Ovary (tissue), 7 donors: ENCODE measurements at regions not wholly inside any gene's neighbourhood (a gene's known extent, or its start where the extent isn't known, plus 50 kb on each side); places are given as distances from the start of the nearest gene placed in this dataset.
"Not testable (repeated sequence)": the region's sequence is repeated elsewhere in the genome, so short reads cannot be mapped to it uniquely, and the experiment has no call there.

Experiments
- DNase-seq, 5 donors: peaks; one replicate each; pipeline ENCODE4 v3.0.0-alpha.2; 2019 to 2020
- H3K27ac ChIP-seq, 2 donors: fragments of 200-600 bp; one replicate each; pipeline versions ENCODE4 v1.5.1 to v1.8.0; 2019 to 2022
- H3K27me3 ChIP-seq: fragments of 200-600 bp; one replicate; pipeline ENCODE4 v1.8.0; 2022
- H3K36me3 ChIP-seq: fragments of 200-600 bp; sonication (generic); one replicate; pipeline ENCODE4 v1.5.1; 2019
- H3K4me1 ChIP-seq: one replicate; pipeline ENCODE4 v1.8.1; 2013; ENCODE audit warnings: mild to moderate bottlenecking, moderate library complexity; ENCODE audit not compliant: insufficient read depth
- H3K4me3 ChIP-seq: fragments of 200-600 bp; sonication (generic); one replicate; pipeline ENCODE4 v1.5.1; 2017
- H3K9me3 ChIP-seq, 2 donors: fragments of 200-600 bp in 1 of 2; sonication (generic) in 1 of 2; one replicate each; pipeline versions ENCODE4 v1.5.1 to v1.8.1; 2013 to 2019; ENCODE audit warnings: mild to moderate bottlenecking in 1 of 2, moderate library complexity in 1 of 2
- EP300 ChIP-seq: sonication (generic); formaldehyde crosslinking; IDR thresholded peaks from one replicate; pipeline ENCODE4 v1.6.1; 2017; ENCODE audit warnings: antibody characterized with exemption
- POLR2A ChIP-seq: fragments of 450-650 bp; IDR thresholded peaks from one replicate; pipeline ENCODE4 v1.6.1; 2017; ENCODE audit warnings: antibody characterized with exemption, mild to moderate bottlenecking, moderate library complexity
- WGBS, 3 donors: extraction: QIAGEN DNeasy Blood & Tissue Kit in 1 of 3; methylation state at CpG; one replicate each; pipeline versions ENCODE4 v1.1.5 to v1.1.7; 2013 to 2017; 5-methylcytosine and 5-hydroxymethylcytosine counted together
- intact Hi-C, 4 donors: fragments of 100-400 bp; cut with DNase I; formaldehyde crosslinking; loops; one replicate each; pipeline versions ENCODE4 v1.11.0 to v1.15.1; 2022 to 2023
- TF ChIP-seq, protein P1 (sequence below), 3 donors: fragments of 450-650 bp in 2 of 3; fragments of 200-600 bp in 1 of 3; IDR thresholded peaks; one replicate each; pipeline versions ENCODE4 v1.5.1 to v1.8.0; 2016 to 2022; ENCODE audit warnings: antibody characterized with exemption in 3 of 3, mild to moderate bottlenecking in 1 of 3
- donor health status: DM: no; HTN: no; CAD: no; lungs with moderate emphysema.
- donor health status: DM: no; HTN: no; CAD: no.
- donor health status: Bipolar disorder and iron deficiency.
- donor health status: DM: no; HTN: no; CAD: no.
- donor health status: DM: yes; HTN: yes; CAD: no.

DNA sequence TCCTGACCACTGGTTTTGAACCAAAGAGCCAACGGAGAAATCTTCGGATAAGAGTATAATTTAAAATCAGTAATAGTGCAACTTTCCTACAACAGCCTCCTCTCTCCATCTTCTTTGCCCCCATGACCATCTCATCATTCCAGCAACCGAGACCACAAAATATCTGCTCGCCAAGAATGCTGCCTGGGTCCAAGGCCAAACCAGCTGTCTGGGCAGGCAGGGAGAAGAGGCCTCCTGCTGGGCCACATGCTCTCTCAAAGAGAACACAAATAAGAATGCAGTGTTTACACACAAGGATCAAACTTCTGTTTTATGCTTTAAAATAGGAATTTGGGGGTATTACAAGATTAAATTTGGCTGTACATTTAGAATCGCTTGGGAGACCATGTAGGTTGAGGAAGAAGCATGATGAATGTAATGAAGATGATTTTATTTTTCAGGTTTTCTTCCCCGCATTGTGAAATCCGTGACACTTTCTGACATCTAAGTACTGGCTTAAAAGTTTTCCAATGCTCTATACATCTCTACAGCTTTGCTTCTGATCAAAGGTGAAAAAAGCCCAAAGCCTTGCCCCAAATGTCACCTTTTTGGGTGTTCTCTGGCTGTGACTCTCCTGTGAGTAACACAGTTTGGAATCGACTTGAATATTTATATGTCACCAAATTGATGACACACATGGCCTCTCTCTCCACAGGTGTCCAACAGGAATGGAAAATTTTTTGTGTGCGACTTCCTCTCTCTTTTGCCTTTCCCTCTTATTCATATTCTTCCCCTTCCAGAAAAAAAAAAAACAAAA, 79.4 kb upstream of the PROKR2 start:
- Histone ChIP-seq H3K4me3 (no peak overlapping the region), H3K27ac (no peak overlapping the region), H3K27me3 (no peaks in the 10 kb centered on the region), H3K36me3 (no peaks in the 10 kb centered on the region), H3K9me3 (no peaks in the 10 kb centered on the region), H3K4me1 (no peaks in the 10 kb centered on the region)
- intact Hi-C loops, result no loop called here
- TF ChIP-seq POLR2A, result no peak
- TF ChIP-seq, protein P1, sequence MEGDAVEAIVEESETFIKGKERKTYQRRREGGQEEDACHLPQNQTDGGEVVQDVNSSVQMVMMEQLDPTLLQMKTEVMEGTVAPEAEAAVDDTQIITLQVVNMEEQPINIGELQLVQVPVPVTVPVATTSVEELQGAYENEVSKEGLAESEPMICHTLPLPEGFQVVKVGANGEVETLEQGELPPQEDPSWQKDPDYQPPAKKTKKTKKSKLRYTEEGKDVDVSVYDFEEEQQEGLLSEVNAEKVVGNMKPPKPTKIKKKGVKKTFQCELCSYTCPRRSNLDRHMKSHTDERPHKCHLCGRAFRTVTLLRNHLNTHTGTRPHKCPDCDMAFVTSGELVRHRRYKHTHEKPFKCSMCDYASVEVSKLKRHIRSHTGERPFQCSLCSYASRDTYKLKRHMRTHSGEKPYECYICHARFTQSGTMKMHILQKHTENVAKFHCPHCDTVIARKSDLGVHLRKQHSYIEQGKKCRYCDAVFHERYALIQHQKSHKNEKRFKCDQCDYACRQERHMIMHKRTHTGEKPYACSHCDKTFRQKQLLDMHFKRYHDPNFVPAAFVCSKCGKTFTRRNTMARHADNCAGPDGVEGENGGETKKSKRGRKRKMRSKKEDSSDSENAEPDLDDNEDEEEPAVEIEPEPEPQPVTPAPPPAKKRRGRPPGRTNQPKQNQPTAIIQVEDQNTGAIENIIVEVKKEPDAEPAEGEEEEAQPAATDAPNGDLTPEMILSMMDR (IDR thresholded peaks at IDR 0.05), result no peak
- TF ChIP-seq EP300, result no peak
- DNase-seq, result no peak
- 55 to 74% (median 57%) methylated on average over 9 of the region's 9 CpGs for WGBS, 3 donors

DNA sequence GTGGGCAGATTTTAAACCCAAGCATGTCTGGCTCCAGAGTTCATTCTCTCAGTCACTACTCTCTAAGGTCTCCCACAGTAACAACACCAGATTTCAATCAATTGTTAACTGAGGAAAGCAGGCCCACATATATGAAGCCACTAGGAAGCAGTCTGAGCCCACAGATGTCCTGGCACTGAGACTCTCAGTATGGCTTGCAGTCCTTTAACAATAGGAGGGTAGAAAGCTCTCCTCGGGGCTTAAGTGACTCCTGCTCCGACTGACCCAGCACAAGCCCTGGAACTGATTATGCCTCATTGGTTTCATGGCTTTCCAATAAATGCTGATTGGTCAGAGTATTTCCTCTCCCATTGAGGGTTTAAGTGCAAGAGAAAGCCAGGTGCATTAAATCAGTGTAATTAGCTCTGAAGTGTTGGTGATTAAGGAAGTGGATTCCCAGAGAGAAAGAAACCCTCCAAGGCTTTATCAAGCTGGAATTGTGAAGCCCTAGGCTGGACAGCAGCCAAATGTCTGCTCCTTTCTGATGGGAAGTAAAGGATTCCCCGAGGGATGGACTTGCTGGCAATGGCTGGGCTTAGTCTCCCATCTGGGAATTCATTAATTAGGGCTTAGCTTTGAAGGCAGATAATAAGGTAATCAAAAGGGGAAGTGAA, 76.6 kb upstream of the PROKR2 start:
- no peak for DNase-seq
- no peaks in the 10 kb centered on the region for H3K9me3 ChIP-seq
- intact Hi-C loops, result no loop called here
- WGBS, 3 donors, result 11 to 22% (median 13%) methylated on average over 3 of the region's 3 CpGs
- H3K4me3 ChIP-seq, result no peak overlapping the region
- no peak for TF ChIP-seq POLR2A
- TF ChIP-seq, protein P1 (IDR thresholded peaks at IDR 0.05), result no peak
- TF ChIP-seq EP300, result no peak
- no peaks in the 10 kb centered on the region for H3K4me1 ChIP-seq
- no peaks in the 10 kb centered on the region for H3K36me3 ChIP-seq
- no peak overlapping the region for H3K27ac ChIP-seq
- H3K27me3 ChIP-seq, result no peaks in the 10 kb centered on the region

DNA sequence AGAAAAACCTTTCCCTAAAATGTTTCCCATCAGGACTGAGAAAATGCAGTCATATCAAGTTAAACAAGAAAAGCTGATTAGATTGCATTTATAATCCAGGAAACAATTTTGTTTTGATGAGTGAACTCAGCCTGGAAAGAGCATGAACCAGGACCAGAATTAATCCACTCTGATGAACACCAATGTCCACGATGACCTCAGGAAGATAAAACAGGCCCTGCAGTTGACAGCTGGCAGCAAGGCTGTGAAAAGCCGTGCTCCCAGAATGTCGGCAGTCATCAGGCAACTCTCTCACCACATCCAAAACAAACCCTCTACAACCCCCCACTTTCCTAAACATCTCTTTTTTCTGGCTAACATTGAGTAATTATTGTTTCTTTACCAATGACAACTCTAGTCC, 74.0 kb upstream of the PROKR2 start:
- H3K4me3 ChIP-seq, result no peak overlapping the region
- H3K36me3 ChIP-seq, result no peaks in the 10 kb centered on the region
- no peak overlapping the region for H3K27ac ChIP-seq
- no peaks in the 10 kb centered on the region for H3K9me3 ChIP-seq
- no peak for DNase-seq
- no peaks in the 10 kb centered on the region for H3K27me3 ChIP-seq
- intact Hi-C loops, result no loop called here
- TF ChIP-seq, protein P1 (IDR thresholded peaks at IDR 0.05), result no peak
- TF ChIP-seq EP300 (no peak), POLR2A (no peak)
- H3K4me1 ChIP-seq, result no peaks in the 10 kb centered on the region
- WGBS, 3 donors, result 4 to 16% (median 9%) methylated on average over 3 of the region's 3 CpGs

DNA sequence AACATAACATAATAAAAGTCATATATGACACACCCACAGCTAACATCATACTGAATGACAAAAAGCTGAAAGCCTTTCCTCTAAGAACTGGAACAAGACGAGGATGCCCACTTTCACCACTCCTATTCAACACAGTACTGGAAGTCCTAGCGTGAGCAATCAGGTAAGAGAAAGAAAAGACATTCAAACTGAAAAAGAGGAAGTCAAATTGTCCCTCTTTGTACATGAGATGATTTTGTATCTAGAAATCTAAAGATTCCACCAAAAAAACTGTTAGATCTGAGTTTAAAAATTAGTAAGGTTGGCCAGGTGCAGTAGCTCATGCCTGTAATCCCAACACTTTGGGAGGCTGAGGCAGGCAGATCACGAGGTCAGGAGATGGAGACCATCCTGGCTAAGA, 70.1 kb upstream of the PROKR2 start:
- H3K36me3 ChIP-seq, intact Hi-C loops, H3K9me3 ChIP-seq, H3K4me1 ChIP-seq, H3K27me3 ChIP-seq, H3K4me3 ChIP-seq, DNase-seq, H3K27ac ChIP-seq: not testable (repeated sequence)
- 71 to 72% (median 71%) methylated on average over 3 of the region's 3 CpGs for WGBS, 3 donors

DNA sequence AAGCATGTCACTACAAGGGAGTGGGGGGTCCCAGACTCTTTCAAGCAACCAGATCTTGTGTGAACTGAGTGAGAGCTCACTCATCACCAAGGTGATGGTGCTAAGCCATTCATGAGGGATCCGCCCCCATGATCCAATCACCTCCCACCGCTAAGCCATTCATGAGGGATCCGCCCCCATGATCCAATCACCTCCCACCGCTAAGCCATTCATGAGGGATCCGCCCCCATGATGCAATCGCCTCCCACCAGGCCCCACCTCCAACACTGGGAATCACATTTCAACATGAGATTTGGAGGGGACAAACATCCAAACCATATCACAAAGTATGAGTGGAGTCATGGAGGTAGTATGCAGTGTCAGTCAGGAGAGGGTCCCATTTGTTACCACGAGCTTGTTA, 64.8 kb upstream of the PROKR2 start:
- H3K4me3 ChIP-seq, H3K9me3 ChIP-seq, intact Hi-C loops, H3K36me3 ChIP-seq, H3K27ac ChIP-seq, H3K27me3 ChIP-seq, H3K4me1 ChIP-seq, DNase-seq: not testable (repeated sequence)
- WGBS, 3 donors, result 88 to 91% (median 90%) methylated on average over 7 of the region's 7 CpGs
